ENCODE measurements at regions not wholly inside any gene's neighbourhood (a gene's known extent, or its start where the extent isn't known, plus 50 kb on each side); places are given as distances from the start of the nearest gene placed in this dataset.
"Not testable (repeated sequence)": the region's sequence is repeated elsewhere in the genome, so short reads cannot be mapped to it uniquely, and the experiment has no call there.

- H3K4me3 ChIP-seq (ENCODE audit: low read depth, low read length), result no peak overlapping the region
- no peak for DNase-seq (ENCODE audit: low read depth)
- TF ChIP-seq CTCF (IDR thresholded peaks at IDR 0.05; ENCODE audit: insufficient read depth, low read length), result no peak
These were observed 56.5 kb upstream of the PRR5 start for GRCh38 chr22:44645531-44645930.

- H3K4me3 ChIP-seq (ENCODE audit: low read depth, low read length), result no peak overlapping the region
- TF ChIP-seq CTCF (IDR thresholded peaks at IDR 0.05; ENCODE audit: insufficient read depth, low read length), result no peak
- no peak for DNase-seq (ENCODE audit: low read depth)
These were observed 56.9 kb upstream of the PRR5 start for GRCh38 chr22:44645083-44645482.

GRCh38 chr22:44643526-44644101 lies 58.4 kb upstream of the PRR5 start:
- DNase-seq (ENCODE audit: low read depth); H3K4me3 ChIP-seq (ENCODE audit: low read depth, low read length): not testable (repeated sequence)

GRCh38 chr22:44642096-44642644 lies 59.8 kb upstream of the PRR5 start:
- no peak for DNase-seq (ENCODE audit: low read depth)
- no peak overlapping the region for H3K4me3 ChIP-seq (ENCODE audit: low read depth, low read length)
- TF ChIP-seq CTCF (IDR thresholded peaks at IDR 0.05; ENCODE audit: insufficient read depth, low read length), result no peak

GRCh38 chr22:44640618-44641155 lies 61.3 kb upstream of the PRR5 start:
- DNase-seq (ENCODE audit: low read depth), result no peak
- no peak for TF ChIP-seq CTCF (IDR thresholded peaks at IDR 0.05; ENCODE audit: insufficient read depth, low read length)
- H3K4me3 ChIP-seq (ENCODE audit: low read depth, low read length), result no peak overlapping the region

GRCh38 chr22:44639891-44640617 lies 62.0 kb upstream of the PRR5 start:
- H3K4me3 ChIP-seq (ENCODE audit: low read depth, low read length), result no peak overlapping the region
- no peak for TF ChIP-seq CTCF (IDR thresholded peaks at IDR 0.05; ENCODE audit: insufficient read depth, low read length)
- DNase-seq (ENCODE audit: low read depth), result no peak

GRCh38 chr22:44638971-44639760 lies 62.8 kb upstream of the PRR5 start:
- DNase-seq (ENCODE audit: low read depth), result peak; percentile 37
- no peak overlapping the region for H3K4me3 ChIP-seq (ENCODE audit: low read depth, low read length)
- no peak for TF ChIP-seq CTCF (IDR thresholded peaks at IDR 0.05; ENCODE audit: insufficient read depth, low read length)

GRCh38 chr22:44636502-44637206 lies 65.3 kb upstream of the PRR5 start:
- DNase-seq (ENCODE audit: low read depth); H3K4me3 ChIP-seq (ENCODE audit: low read depth, low read length): not testable (repeated sequence)

- not testable (repeated sequence) for DNase-seq (ENCODE audit: low read depth); H3K4me3 ChIP-seq (ENCODE audit: low read depth, low read length)
These were observed 66.4 kb upstream of the PRR5 start for GRCh38 chr22:44635567-44635966.
